H9 (cell line): ENCODE measurements at regions not wholly inside any gene's neighbourhood (a gene's known extent, or its start where the extent isn't known, plus 50 kb on each side); places are given as distances from the start of the nearest gene placed in this dataset.

Experiments used
- DNase-seq: peaks from one replicate; pipeline ENCODE4 v3.0.0-alpha.2; 2017
- H2AFZ ChIP-seq: one replicate; pipeline ENCODE4 v1.6.1; 2013; ENCODE audit warnings: mild to moderate bottlenecking, low read length, control low read depth, moderate library complexity
- H2AK5ac ChIP-seq: 2 replicates; pipeline ENCODE4 v1.6.1; 2013; ENCODE audit warnings: low read length, control low read depth, mixed read lengths; ENCODE audit not compliant: insufficient read length
- H2BK120ac ChIP-seq: one replicate; pipeline ENCODE4 v1.6.1; 2013; ENCODE audit warnings: low read depth, mild to moderate bottlenecking, low read length, control low read depth, inconsistent platforms; ENCODE audit not compliant: poor library complexity, severe bottlenecking
- H2BK12ac ChIP-seq: 2 replicates; pipeline ENCODE4 v1.6.1; 2013; ENCODE audit warnings: low read length, control low read depth, mixed read lengths, low read depth; ENCODE audit not compliant: insufficient read length
- H2BK15ac ChIP-seq: 2 replicates; pipeline ENCODE4 v1.6.1; 2013; ENCODE audit warnings: low read depth, low read length, control low read depth
- H2BK20ac ChIP-seq: one replicate; pipeline ENCODE4 v1.6.1; 2013; ENCODE audit warnings: low read depth, mild to moderate bottlenecking, low read length, control low read depth, inconsistent platforms; ENCODE audit not compliant: poor library complexity, severe bottlenecking
- H2BK5ac ChIP-seq: 2 replicates; pipeline ENCODE4 v1.6.1; 2013; ENCODE audit warnings: low read length, control low read depth, mixed read lengths; ENCODE audit not compliant: insufficient read length
- H3K14ac ChIP-seq: 2 replicates; pipeline ENCODE4 v1.6.1; 2013; ENCODE audit warnings: low read length, control low read depth; ENCODE audit not compliant: insufficient read depth
- H3K18ac ChIP-seq: 2 replicates; pipeline ENCODE4 v1.6.1; 2013; ENCODE audit warnings: low read depth, mild to moderate bottlenecking, mixed read lengths, low read length, control low read depth; ENCODE audit not compliant: insufficient read length
- H3K23ac ChIP-seq: 2 replicates; pipeline ENCODE4 v1.6.1; 2013; ENCODE audit warnings: low read length, control low read depth, mixed read lengths, low read depth; ENCODE audit not compliant: insufficient read length
- H3K23me2 ChIP-seq: 2 replicates; pipeline ENCODE4 v1.6.1; 2013; ENCODE audit warnings: low read depth, mild to moderate bottlenecking, mixed read lengths, low read length, control low read depth; ENCODE audit not compliant: insufficient read length, poor library complexity, severe bottlenecking
- H3K27ac ChIP-seq: 2 replicates; pipeline ENCODE4 v1.5.1; 2013; ENCODE audit warnings: low read length, control low read depth, mixed read lengths, low read depth; ENCODE audit not compliant: insufficient read length
- H3K27me3 ChIP-seq: 2 replicates; pipeline ENCODE4 v1.6.1; 2013; ENCODE audit warnings: low read length, control low read depth, inconsistent platforms; ENCODE audit not compliant: insufficient read depth
- H3K4ac ChIP-seq: 2 replicates; pipeline ENCODE4 v1.6.1; 2013; ENCODE audit warnings: low read depth, mild to moderate bottlenecking, control low read depth, inconsistent platforms, low read length, moderate library complexity
- H3K4me1 ChIP-seq: 2 replicates; pipeline ENCODE4 v1.6.1; 2013; ENCODE audit warnings: low read length, control low read depth, inconsistent platforms; ENCODE audit not compliant: insufficient read depth
- H3K4me2 ChIP-seq: 2 replicates; pipeline ENCODE4 v1.6.1; 2013; ENCODE audit warnings: low read length, control low read depth, mixed read lengths; ENCODE audit not compliant: insufficient read length, insufficient read depth
- H3K56ac ChIP-seq: 2 replicates; pipeline ENCODE4 v1.6.1; 2013; ENCODE audit warnings: low read depth, mild to moderate bottlenecking, mixed read lengths, low read length, control low read depth; ENCODE audit not compliant: insufficient read length
- H3K79me1 ChIP-seq: 2 replicates; pipeline ENCODE4 v1.6.1; 2013; ENCODE audit warnings: low read depth, mild to moderate bottlenecking, moderate library complexity, low read length, control low read depth, inconsistent platforms; ENCODE audit not compliant: insufficient read depth, poor library complexity, severe bottlenecking
- H3K79me2 ChIP-seq: 2 replicates; pipeline ENCODE4 v1.6.1; 2013; ENCODE audit warnings: low read length, control low read depth, inconsistent platforms; ENCODE audit not compliant: insufficient read depth
- H3K9ac ChIP-seq: 2 replicates; pipeline ENCODE4 v1.6.1; 2013; ENCODE audit warnings: low read length, control low read depth, mixed read lengths; ENCODE audit not compliant: insufficient read length; ENCODE audit errors: extremely low read depth
- H3K9me3 ChIP-seq: one replicate; pipeline ENCODE4 v1.6.1; 2013; ENCODE audit warnings: low read depth, low read length, inconsistent platforms; ENCODE audit not compliant: control insufficient read depth
- H3T11ph ChIP-seq: one replicate; pipeline ENCODE4 v1.6.1; 2013; ENCODE audit warnings: mild to moderate bottlenecking, low read length, control low read depth, inconsistent platforms
- H4K20me1 ChIP-seq: one replicate; pipeline ENCODE4 v1.6.1; 2013; ENCODE audit not compliant: control insufficient read depth, insufficient read length, insufficient read depth
- H4K5ac ChIP-seq: 2 replicates; pipeline ENCODE4 v1.6.1; 2013; ENCODE audit warnings: low read depth, mild to moderate bottlenecking, mixed read lengths, low read length, control low read depth; ENCODE audit not compliant: insufficient read length
- H4K8ac ChIP-seq: replicated peaks from 2 replicates; pipeline ENCODE4 v1.6.1; 2013; ENCODE audit warnings: low read length, control low read depth, mixed read lengths, low read depth; ENCODE audit not compliant: insufficient read length
- H4K91ac ChIP-seq: 2 replicates; pipeline ENCODE4 v1.6.1; 2013; ENCODE audit warnings: low read depth, mild to moderate bottlenecking, moderate library complexity, mixed read lengths, low read length, control low read depth; ENCODE audit not compliant: insufficient read length
- H3K27ac Mint-ChIP-seq, 3 experiments: 2 replicates in 2 of 3; 3 replicates in 1 of 3; pipeline ENCODE4 v1.8.0; 2020 to 2021; ENCODE audit warnings: mixed read lengths in 3 of 3, mild to moderate bottlenecking in 1 of 3, moderate library complexity in 1 of 3
- H3K27me3 Mint-ChIP-seq: 2 replicates; pipeline ENCODE4 v1.8.0; 2021; ENCODE audit warnings: low read depth, mild to moderate bottlenecking, moderate library complexity, mixed read lengths
- H3K36me3 Mint-ChIP-seq, 3 experiments: 2 replicates in 2 of 3; 3 replicates in 1 of 3; pipeline ENCODE4 v1.8.0; 2020 to 2021; ENCODE audit warnings: low read depth in 3 of 3, mixed read lengths in 3 of 3; ENCODE audit not compliant: insufficient read depth in 1 of 3
- H3K4me1 Mint-ChIP-seq, 2 experiments: 2 replicates each; pipeline ENCODE4 v1.8.0; 2020; ENCODE audit warnings: mixed read lengths in 2 of 2
- H3K4me3 Mint-ChIP-seq, 2 experiments: 2 replicates in 1 of 2; 3 replicates in 1 of 2; pipeline ENCODE4 v1.8.0; 2020 to 2021; ENCODE audit warnings: mild to moderate bottlenecking in 2 of 2, mixed read lengths in 2 of 2, moderate library complexity in 1 of 2
- H3K9me3 Mint-ChIP-seq, 2 experiments: 2 replicates in 1 of 2; 3 replicates in 1 of 2; pipeline ENCODE4 v1.8.0; 2020; ENCODE audit warnings: mild to moderate bottlenecking in 2 of 2, mixed read lengths in 2 of 2, moderate library complexity in 1 of 2
- CTCF ChIP-seq: fragments of 200-600 bp; sonication (generic); conservative IDR thresholded peaks from 3 replicates; pipeline ENCODE4 v1.8.0; 2021; ENCODE audit warnings: antibody characterized with exemption, mild to moderate bottlenecking
- WGBS: extraction: QIAGEN DNeasy Blood & Tissue Kit; methylation state at CpG from one replicate; pipeline ENCODE4 v1.1.7; 2013; ENCODE audit warnings: missing lambda C conversion rate, low lambda C conversion rate, mixed read lengths; ENCODE audit not compliant: insufficient read length; ENCODE audit errors: extremely low coverage; 5-methylcytosine and 5-hydroxymethylcytosine counted together

GRCh38 chr16:26599785-26600104 is 467.0 kb upstream of the C16orf82 start:
- WGBS, result no CpG with 5 or more reads among the region's 2 CpGs
- Mint-ChIP-seq H3K27me3 (no peaks in the 10 kb centered on the region; the same call in none of the 2 replicates), H3K27ac (peak overlapping the region in 2 of 3 experiments; percentile 93 to 94; a peak in 5 of 7 replicates)

More at GRCh38 chr16:26599785-26600104, 467.0 kb upstream of the C16orf82 start:
- TF ChIP-seq CTCF, result no peak
- Mint-ChIP-seq H3K9me3 (no peaks in the 10 kb centered on the region), H3K4me1 (peaks cover 23 to 27% of the 10 kb centered on the region in 2 experiments), H3K4me3 (no peak overlapping the region), H3K36me3 (peaks cover 0 to 3% (median 0%) of the 10 kb centered on the region in 3 experiments; a peak in 1 of 7 replicates)
- Histone ChIP-seq H2BK20ac (no peak overlapping the region), H3K23me2 (no peaks in the 10 kb centered on the region), H3K4me2 (peak overlapping the region; percentile 2), H3K23ac (no peak overlapping the region), H2BK5ac (no peak overlapping the region), H3K79me2 (no peaks in the 10 kb centered on the region), H4K20me1 (no peaks in the 10 kb centered on the region), H2BK15ac (no peak overlapping the region), H3T11ph (no peak overlapping the region), H2AFZ (no peak overlapping the region), H3K9ac (no peak overlapping the region), H4K8ac (no peak overlapping the region), H3K27ac (peak overlapping the region; percentile 30), H2BK12ac (peak overlapping the region; percentile 92), H3K56ac (no peak overlapping the region), H3K14ac (no peak overlapping the region), H2BK120ac (no peak overlapping the region), H3K79me1 (no peaks in the 10 kb centered on the region), H2AK5ac (no peak overlapping the region), H3K18ac (no peak overlapping the region), H3K27me3 (no peaks in the 10 kb centered on the region), H3K4ac (no peak overlapping the region), H3K9me3 (no peaks in the 10 kb centered on the region), H4K91ac (no peak overlapping the region), H3K4me1 (peaks cover 10% of the 10 kb centered on the region; the same call in 1 of the 2 replicates), H4K5ac (no peak overlapping the region)
- DNase-seq, result no peak
